Small intestine (tissue), 7 donors: ENCODE measurements at regions not wholly inside any gene's neighbourhood (a gene's known extent, or its start where the extent isn't known, plus 50 kb on each side); places are given as distances from the start of the nearest gene placed in this dataset.

ENCODE experiments used
- DNase-seq, 2 donors: peaks; one replicate each; pipeline versions ENCODE4 v3.0.0 to v3.0.0-alpha.2; 2013
- FAIRE-seq: peaks from 2 replicates; lab custom pipeline; 2012; peaks lifted over from hg19 to GRCh38; lab: Jason Lieb, UNC
- H3K27ac ChIP-seq, 3 donors: one replicate each; pipeline ENCODE4 v1.5.1; 2013; ENCODE audit warnings: low read length in 2 of 3, mild to moderate bottlenecking in 2 of 3, control low read depth in 1 of 3, inconsistent platforms in 1 of 3, low read depth in 1 of 3, moderate library complexity in 1 of 3
- H3K27me3 ChIP-seq, 3 donors: one replicate each; pipeline ENCODE4 v1.6.1; 2013; ENCODE audit warnings: low read length in 3 of 3, inconsistent platforms in 1 of 3; ENCODE audit not compliant: control insufficient read depth in 3 of 3, insufficient read depth in 3 of 3
- H3K36me3 ChIP-seq, 3 donors: one replicate each; pipeline ENCODE4 v1.6.1; 2013; ENCODE audit warnings: low read length in 3 of 3, inconsistent platforms in 1 of 3, low read depth in 1 of 3, mild to moderate bottlenecking in 1 of 3, moderate library complexity in 1 of 3; ENCODE audit not compliant: control insufficient read depth in 3 of 3, insufficient read depth in 2 of 3
- H3K4me1 ChIP-seq, 3 donors: one replicate each; pipeline ENCODE4 v1.6.1; 2013; ENCODE audit warnings: low read length in 2 of 3, inconsistent platforms in 1 of 3, low read depth in 1 of 3, mild to moderate bottlenecking in 1 of 3, moderate library complexity in 1 of 3; ENCODE audit not compliant: control insufficient read depth in 3 of 3, insufficient read depth in 2 of 3
- H3K4me3 ChIP-seq, 3 donors: one replicate each; pipeline ENCODE4 v1.5.1; 2013; ENCODE audit warnings: low read length in 3 of 3, control low read depth in 1 of 3, inconsistent platforms in 1 of 3, low read depth in 1 of 3, mild to moderate bottlenecking in 1 of 3, moderate library complexity in 1 of 3
- H3K9me3 ChIP-seq, 2 donors: one replicate each; pipeline ENCODE4 v1.6.1; 2013; ENCODE audit warnings: low read depth in 1 of 2, low read length in 1 of 2; ENCODE audit not compliant: control insufficient read depth in 2 of 2, insufficient read depth in 1 of 2
- WGBS, 3 donors: extraction: QIAGEN DNeasy Blood & Tissue Kit; methylation state at CpG; one replicate each; pipeline ENCODE4 v1.1.7; 2013; 5-methylcytosine and 5-hydroxymethylcytosine counted together
- donor health status: healthy with polysubstance abuse.
- donor health status: control.
- donor health status: control.
- donor health status: Bipolar disorder and iron deficiency.
- donor health status: healthy.

DNA sequence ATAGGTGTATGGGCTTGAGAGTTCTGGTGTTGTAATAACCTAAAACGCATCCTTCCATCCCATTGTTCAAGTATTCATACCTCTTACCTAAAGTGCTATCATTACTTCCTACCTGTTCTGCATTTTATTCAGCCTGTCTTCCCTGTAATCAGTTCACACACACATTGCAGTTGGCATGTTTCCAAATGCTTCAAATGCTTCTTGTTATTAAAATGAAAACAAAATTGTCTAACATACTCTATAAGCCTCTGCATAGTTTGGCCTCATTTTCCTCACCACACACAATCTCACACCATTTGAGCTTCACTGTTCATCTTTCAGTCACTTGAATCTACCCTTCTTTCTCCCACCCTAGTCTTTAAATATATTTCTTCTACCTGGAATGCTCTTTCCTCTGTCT is 1178.2 kb upstream of the NRXN1 start:
- Histone ChIP-seq H3K27ac (no peak overlapping the region), H3K9me3 (no peaks in the 10 kb centered on the region), H3K27me3 (no peaks in the 10 kb centered on the region), H3K4me1 (no peaks in the 10 kb centered on the region), H3K36me3 (no peaks in the 10 kb centered on the region), H3K4me3 (no peak overlapping the region)
- DNase-seq (no peak), FAIRE-seq (no peak)
- 83 to 91% (median 86%) methylated on average over 1 of the region's 1 CpG for WGBS, 3 donors

DNA sequence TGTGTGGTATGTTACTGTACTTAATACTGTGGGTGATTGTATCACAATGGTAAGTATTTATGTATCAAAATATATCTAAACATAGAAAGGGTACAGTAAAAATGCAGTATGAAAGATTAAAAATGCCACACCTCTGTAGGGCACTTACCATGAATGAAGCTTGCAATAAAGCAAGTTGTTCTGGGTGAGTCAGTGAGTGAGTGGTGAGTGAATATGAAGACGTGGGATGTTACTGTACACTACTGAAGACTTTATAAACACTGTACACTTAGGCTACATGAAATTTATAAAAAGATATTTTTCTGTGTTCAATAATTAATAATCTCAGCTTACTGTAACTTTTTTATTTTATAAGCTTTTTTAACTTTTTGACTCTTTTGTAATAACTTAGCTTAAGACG is 1162.4 kb upstream of the NRXN1 start:
- DNase-seq (no peak), FAIRE-seq (no peak)
- Histone ChIP-seq H3K27me3 (no peaks in the 10 kb centered on the region), H3K27ac (no peak overlapping the region), H3K36me3 (no peaks in the 10 kb centered on the region), H3K4me1 (no peaks in the 10 kb centered on the region), H3K9me3 (no peaks in the 10 kb centered on the region), H3K4me3 (no peak overlapping the region)
- 86 to 87% (median 86%) methylated on average over 2 of the region's 2 CpGs for WGBS, 3 donors

GRCh38 chr2:52193804-52194203 is 1161.9 kb upstream of the NRXN1 start:
- no peaks in the 10 kb centered on the region for H3K27me3 ChIP-seq
- FAIRE-seq = no peak

DNA sequence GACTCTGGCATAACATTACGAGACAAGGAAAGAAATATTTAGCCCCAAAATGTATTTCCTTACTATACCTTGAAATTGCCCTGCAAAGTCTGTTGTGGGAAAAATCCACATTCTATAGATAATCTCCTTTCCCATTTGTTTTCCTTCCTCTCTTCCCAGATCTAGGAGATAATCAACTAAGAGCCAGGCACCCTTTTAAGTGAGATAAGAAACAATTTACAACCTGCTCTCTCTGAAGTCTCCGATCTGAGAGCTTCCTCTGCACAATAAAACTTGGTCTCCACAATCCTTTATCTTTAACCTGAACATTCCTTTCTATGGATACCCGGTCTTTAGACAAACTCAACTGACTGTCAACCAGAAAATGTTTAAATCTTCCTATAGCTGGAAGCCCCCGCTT is 1160.7 kb upstream of the NRXN1 start:
- no peaks in the 10 kb centered on the region for H3K9me3 ChIP-seq
- no peaks in the 10 kb centered on the region for H3K27me3 ChIP-seq
- no peaks in the 10 kb centered on the region for H3K4me1 ChIP-seq
- WGBS, 3 donors = 28 to 42% (median 39%) methylated on average over 4 of the region's 4 CpGs
- DNase-seq = no peak
- no peak for FAIRE-seq
- H3K4me3 ChIP-seq = no peak overlapping the region
- H3K27ac ChIP-seq = no peak overlapping the region
- H3K36me3 ChIP-seq = no peaks in the 10 kb centered on the region

More at GRCh38 chr2:52193804-52194203, 1161.9 kb upstream of the NRXN1 start:
- DNase-seq = no peak
- no peaks in the 10 kb centered on the region for H3K9me3 ChIP-seq
- no peaks in the 10 kb centered on the region for H3K4me1 ChIP-seq
- no peak overlapping the region for H3K27ac ChIP-seq
- no peaks in the 10 kb centered on the region for H3K36me3 ChIP-seq
- WGBS, 3 donors = 45 to 69% (median 46%) methylated on average over 2 of the region's 2 CpGs
- H3K4me3 ChIP-seq = no peak overlapping the region

- Histone ChIP-seq H3K4me1 (no peaks in the 10 kb centered on the region), H3K4me3 (no peak overlapping the region), H3K36me3 (no peaks in the 10 kb centered on the region), H3K9me3 (no peaks in the 10 kb centered on the region), H3K27ac (no peak overlapping the region), H3K27me3 (no peaks in the 10 kb centered on the region)
- 67 to 81% (median 70%) methylated on average over 2 of the region's 2 CpGs for WGBS, 3 donors
- DNase-seq = no peak
- FAIRE-seq = no peak
Measured at GRCh38 chr2:52181080-52181479, 1149.1 kb upstream of the NRXN1 start.

- no peak overlapping the region for H3K27ac ChIP-seq
- H3K4me3 ChIP-seq = no peak overlapping the region
- no peaks in the 10 kb centered on the region for H3K9me3 ChIP-seq
- H3K36me3 ChIP-seq = no peaks in the 10 kb centered on the region
- H3K4me1 ChIP-seq = no peaks in the 10 kb centered on the region
- no peaks in the 10 kb centered on the region for H3K27me3 ChIP-seq
- DNase-seq (no peak), FAIRE-seq (no peak)
- WGBS, 3 donors = 81 to 90% (median 87%) methylated on average over 1 of the region's 1 CpG
Measured at GRCh38 chr2:52178845-52179244, 1146.9 kb upstream of the NRXN1 start.

DNA sequence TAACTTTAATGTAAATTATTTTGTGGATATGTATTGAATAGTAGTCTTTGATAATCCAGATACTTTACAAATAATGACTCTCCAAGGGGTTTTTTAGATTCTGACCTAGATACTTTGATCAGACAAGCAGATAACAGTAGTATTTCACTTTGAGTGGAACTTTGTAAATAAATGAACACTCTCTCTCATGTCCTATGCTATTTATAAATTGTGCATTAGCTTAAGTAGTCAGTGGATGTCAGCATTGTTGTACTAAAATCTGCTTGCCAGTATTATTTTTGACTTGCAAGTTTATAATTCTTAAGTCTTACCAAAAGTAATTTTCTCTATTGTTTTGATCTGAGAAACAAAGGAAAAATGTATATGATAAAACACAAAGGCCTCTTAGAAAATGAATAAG is 1113.1 kb upstream of the NRXN1 start:
- Histone ChIP-seq H3K27me3 (no peaks in the 10 kb centered on the region), H3K9me3 (no peaks in the 10 kb centered on the region), H3K4me1 (no peaks in the 10 kb centered on the region), H3K36me3 (no peaks in the 10 kb centered on the region), H3K27ac (no peak overlapping the region), H3K4me3 (no peak overlapping the region)
- no peak for DNase-seq
- FAIRE-seq = no peak

GRCh38 chr2:52144590-52144989 is 1112.7 kb upstream of the NRXN1 start:
- DNase-seq (no peak), FAIRE-seq (no peak)
- no peaks in the 10 kb centered on the region for H3K36me3 ChIP-seq
- no peaks in the 10 kb centered on the region for H3K9me3 ChIP-seq
- 75 to 81% (median 76%) methylated on average over 4 of the region's 4 CpGs for WGBS, 3 donors
- no peaks in the 10 kb centered on the region for H3K4me1 ChIP-seq
- no peak overlapping the region for H3K27ac ChIP-seq
- no peak overlapping the region for H3K4me3 ChIP-seq
- H3K27me3 ChIP-seq = no peaks in the 10 kb centered on the region

DNA sequence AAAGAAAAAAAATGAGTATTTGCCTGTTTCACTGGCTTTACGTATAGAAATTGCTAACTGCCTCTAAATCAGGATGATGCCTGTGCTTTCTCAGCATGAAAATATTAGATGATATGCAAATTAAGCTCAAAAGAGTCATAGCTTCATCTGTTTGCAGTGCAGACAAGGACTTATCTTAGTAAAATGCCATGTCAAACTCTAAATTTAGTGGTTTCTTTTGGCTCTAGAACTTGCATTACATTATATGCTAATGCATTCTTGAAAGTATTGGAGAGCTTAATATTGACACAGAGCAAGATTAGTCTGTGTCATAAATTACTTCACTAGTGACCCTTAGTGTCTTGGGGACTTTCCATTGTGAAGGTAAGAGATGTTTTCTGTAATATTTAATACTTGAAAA is 1109.1 kb upstream of the NRXN1 start:
- no peaks in the 10 kb centered on the region for H3K27me3 ChIP-seq
- FAIRE-seq = no peak
- H3K9me3 ChIP-seq = no peaks in the 10 kb centered on the region
- H3K4me1 ChIP-seq = no peaks in the 10 kb centered on the region
- WGBS, 3 donors = 76 to 89% (median 84%) methylated on average over 1 of the region's 1 CpG
- H3K36me3 ChIP-seq = no peaks in the 10 kb centered on the region
- DNase-seq = no peak
- H3K4me3 ChIP-seq = no peak overlapping the region
- no peak overlapping the region for H3K27ac ChIP-seq
